Fibroblast of skin of left quadriceps (primary cell): ENCODE measurements at regions not wholly inside any gene's neighbourhood (a gene's known extent, or its start where the extent isn't known, plus 50 kb on each side); places are given as distances from the start of the nearest gene placed in this dataset.
"Not testable (repeated sequence)": the region's sequence is repeated elsewhere in the genome, so short reads cannot be mapped to it uniquely, and the experiment has no call there.

Experiments
- DNase-seq, 2 experiments: peaks; one replicate each; pipeline ENCODE4 v3.0.0-alpha.2; 2013; ENCODE audit warnings: low read depth in 2 of 2

DNA sequence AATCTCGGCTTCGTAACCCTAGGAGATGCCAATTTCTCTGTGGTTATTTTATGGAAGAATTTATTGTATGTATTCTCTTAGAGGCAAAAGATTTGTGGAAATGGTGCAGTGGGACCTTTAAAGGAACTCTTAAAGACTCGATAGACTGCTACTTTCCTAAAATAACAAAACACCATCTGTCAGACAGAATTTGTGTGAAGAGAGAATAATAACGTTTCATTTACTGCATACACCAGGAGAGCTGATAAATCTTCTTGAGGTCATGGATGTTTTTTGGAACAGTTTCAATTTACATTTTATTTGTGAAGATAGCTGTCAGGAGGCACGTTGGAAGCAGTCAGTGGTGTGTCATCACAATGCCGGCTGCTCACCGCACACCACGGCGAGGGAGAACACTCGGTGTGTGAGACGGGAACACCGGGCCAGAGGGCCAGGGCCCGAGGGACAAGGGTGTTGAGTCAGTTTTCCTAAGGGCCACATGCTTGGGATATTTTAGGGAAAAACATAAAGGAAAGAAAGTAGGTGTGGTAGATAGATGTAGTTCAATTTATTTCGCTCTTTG, 1681.0 kb upstream of the DDX18 start:
- no peak for DNase-seq

DNA sequence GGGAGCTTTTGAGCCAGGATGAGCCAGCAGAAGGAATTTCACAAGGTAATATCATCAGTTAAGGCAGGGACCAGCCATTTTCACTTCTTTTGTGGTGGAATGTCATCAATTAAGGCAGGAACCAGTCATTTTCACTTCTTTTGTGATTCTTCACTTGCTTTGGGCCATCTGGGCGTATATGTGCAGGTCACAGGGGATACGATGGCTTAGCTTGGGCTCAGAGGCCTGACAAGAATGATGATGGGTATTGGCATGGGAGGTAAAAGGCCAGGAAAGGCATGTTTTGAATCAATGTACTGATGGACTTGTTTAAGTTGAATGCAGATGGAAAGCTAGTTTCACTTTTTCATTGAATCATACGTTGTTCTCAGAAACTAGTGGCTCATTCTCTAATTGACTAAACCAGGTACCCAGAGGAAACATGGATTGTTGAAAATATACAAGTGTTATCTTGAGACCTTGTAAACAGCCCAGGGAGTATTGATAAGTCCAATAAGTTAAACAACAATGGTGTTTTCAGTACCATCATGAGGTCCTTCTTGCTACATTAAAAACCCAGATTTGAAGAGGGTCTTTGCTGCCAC, 1672.5 kb upstream of the DDX18 start:
- no peak for DNase-seq

DNA sequence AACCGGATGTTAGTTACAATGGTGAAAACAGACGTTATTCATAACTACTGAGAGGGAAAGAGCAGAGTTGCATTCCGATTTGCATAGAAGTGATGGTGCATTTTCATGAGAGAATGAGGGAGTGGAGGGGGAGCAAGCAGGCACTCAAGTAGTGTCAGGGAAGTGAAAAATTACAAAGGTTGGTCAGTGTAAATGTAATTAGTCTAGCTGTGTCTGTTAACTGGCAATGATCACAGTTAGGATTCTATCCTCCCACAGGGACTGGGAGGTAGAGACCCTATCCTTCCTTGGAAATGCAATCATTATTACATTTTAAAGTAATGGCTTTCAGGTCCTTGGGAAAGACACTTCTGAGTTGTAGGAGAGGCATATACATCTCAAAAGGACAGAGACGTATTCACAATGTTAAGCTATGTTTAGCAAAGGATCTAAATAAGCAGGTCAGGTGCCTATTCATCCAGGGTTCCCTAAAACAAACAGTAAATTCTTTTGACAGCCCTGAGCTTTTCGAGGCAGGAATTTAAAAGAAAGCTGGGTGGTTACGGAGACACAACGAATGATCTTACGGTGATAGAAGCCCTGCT, 1671.8 kb upstream of the DDX18 start:
- DNase-seq: no peak

GRCh38 chr2:116145031-116145430, 1669.5 kb upstream of the DDX18 start:
- DNase-seq: no peak

DNA sequence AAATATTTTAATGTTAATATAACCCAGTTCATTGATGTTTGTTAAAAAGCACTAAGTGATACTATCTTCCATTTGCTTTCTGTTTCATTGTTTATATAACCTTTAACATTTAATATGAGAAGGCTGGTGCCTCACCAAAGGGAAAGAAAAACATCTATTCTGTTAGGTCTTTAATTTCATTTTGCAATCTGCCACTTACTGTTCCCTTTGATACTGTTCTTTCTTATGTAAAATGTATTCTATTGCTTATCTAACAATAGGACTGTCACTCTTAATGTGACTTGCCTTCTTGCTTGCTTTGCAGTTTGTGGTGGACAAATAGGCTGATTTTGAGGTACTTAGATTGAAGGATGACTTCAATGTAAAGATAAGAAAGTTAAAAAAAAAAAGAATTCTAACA, 1666.1 kb upstream of the DDX18 start:
- DNase-seq: no peak

GRCh38 chr2:116153729-116154128, 1660.8 kb upstream of the DDX18 start:
- no peak for DNase-seq

GRCh38 chr2:116160657-116161056, 1653.8 kb upstream of the DDX18 start:
- DNase-seq: no peak

DNA sequence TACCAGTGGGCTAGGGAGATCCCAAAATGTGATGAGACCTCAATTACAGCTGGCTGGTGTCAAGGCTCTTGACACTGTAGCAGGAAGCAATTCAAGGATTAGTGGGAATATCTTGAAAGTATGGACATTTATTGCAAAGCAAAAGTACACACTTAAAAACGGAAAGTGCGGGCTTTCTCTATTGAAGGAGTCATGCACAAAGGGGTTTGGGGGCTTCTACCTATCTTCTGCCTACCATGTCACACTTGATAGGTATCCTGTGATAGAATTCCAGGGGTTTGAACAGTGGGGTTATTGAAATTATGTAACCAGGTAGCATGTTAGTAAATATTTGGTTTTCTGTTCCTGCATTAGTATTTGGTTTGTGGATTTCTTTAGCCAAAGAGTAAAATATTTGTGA, 1652.1 kb upstream of the DDX18 start:
- no peak for DNase-seq

GRCh38 chr2:116167107-116167506, 1647.4 kb upstream of the DDX18 start:
- DNase-seq: no peak

DNA sequence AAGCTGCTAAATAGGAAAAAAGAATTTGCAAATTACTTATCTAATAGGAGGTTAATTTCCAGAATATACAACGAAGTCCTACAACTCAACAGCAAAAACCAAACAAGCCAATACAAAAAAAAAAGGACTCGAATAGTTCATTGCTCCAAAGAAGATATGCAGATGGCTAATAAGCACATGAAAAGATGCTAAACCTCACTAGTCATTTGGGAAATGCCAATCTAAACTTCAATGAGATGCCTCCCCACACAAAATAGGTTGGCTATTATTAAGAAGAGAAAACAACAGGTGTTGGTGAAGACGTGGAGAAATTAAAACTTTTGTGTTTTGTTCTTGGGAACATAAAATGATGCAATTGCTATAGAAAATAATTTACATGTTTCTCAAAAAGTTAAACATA, 1634.4 kb upstream of the DDX18 start:
- DNase-seq: no peak

- not testable (repeated sequence) for DNase-seq
Measured at GRCh38 chr2:116190684-116191083, 1623.8 kb upstream of the DDX18 start.

- DNase-seq: no peak
Measured at GRCh38 chr2:116200086-116200485, 1614.4 kb upstream of the DDX18 start.

- DNase-seq: no peak
Measured at GRCh38 chr2:116211719-116212118, 1602.8 kb upstream of the DDX18 start.

DNA sequence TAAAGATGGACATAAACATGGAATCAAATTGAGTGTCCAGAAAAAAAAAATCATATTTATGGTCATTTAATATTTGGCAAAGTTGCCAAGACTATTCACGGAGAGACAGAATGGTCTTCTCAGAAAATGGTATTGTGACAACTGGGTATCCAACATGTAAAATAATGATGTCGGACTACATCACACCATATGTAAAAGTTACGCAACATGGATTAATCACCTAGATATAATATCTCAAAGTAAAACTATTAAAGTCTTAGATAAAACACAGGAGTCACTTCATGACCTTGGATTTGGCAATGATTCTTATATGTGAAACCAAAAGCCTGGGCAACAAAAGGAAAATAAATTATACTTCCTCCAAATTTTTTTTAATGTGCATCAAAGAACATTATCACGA, 1591.7 kb upstream of the DDX18 start:
- no peak for DNase-seq

DNA sequence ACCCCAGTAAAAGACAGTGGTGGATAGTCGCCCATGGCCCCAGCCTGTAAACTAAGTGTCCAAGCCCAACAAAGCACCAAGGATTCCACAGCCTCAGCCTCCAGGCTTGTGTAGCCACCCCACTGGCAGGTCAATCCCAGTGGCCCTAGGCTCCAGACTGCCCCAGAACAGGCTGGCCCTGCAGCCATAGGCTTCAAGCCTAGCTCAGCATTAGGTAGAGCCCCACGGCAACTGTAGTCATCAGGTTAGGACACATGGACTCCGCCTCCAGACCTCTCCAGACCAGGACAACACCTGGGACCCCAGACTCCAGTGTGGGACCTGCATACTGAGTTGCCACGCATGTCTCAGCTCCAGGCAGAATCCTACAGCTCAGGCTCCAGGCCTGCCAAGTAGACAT, 1590.6 kb upstream of the DDX18 start:
- DNase-seq: no peak

DNA sequence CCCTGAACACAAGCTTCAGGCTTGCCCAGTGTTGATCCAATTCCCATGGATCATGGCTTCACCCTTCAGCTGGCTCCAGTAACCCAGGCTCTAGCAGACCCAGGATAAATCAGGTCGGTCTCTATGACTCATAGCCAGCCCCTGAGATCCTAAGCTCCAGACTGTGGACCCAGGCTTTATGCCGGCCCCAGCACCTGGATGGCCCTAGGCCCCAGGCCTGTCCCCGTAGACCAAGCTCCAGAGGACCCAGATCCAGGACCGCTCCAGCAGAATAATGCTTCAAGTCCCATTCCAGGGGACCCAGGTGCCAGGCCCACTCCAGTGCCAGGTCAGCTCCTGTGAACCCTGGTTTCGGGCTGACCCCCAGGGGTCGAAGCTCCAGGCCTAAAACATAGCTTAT, 1589.9 kb upstream of the DDX18 start:
- no peak for DNase-seq

GRCh38 chr2:116238511-116238910, 1576.0 kb upstream of the DDX18 start:
- DNase-seq: no peak

- no peak for DNase-seq
Measured at GRCh38 chr2:116250376-116250775, 1564.1 kb upstream of the DDX18 start.

- no peak for DNase-seq
Measured at GRCh38 chr2:116264872-116265271, 1549.6 kb upstream of the DDX18 start.

DNA sequence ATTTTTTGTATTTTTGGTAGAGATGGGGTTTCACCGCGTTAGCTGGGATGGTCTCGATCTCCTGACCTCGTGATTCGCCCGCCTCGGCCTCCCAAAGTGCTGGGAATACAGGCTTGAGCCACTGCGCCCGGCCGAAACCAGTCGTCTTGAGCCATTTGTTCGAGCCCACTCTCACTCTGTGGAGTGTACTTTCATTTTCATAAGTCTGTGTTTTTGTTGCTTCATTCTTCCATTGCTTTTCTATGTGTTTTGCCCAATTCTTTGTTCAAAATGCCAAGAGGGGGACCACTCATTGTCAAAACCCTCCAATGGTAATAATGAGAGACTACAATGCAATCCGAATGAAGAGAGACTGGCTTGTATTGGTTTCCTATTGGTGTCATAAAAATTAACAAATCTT, 1545.5 kb upstream of the DDX18 start:
- DNase-seq: no peak

DNA sequence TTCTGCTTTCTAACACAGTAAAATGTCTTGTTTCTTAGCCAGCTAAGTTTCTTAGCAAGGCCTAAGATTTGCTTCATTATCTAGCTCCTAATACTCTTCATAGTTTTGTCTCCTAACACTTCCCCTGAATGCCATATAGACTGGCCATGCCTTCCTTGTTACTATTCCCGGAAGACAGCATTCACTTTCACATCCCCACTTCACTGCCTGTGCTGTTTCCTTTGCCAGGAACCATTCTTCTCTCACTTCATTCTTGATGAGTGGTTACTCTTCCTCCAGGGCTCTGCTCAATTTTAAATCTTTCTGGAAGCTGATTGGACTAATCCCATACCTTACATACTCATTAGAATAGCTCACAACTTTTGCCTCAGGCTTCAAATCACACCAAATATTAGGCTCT, 1510.2 kb upstream of the DDX18 start:
- DNase-seq: no peak

DNA sequence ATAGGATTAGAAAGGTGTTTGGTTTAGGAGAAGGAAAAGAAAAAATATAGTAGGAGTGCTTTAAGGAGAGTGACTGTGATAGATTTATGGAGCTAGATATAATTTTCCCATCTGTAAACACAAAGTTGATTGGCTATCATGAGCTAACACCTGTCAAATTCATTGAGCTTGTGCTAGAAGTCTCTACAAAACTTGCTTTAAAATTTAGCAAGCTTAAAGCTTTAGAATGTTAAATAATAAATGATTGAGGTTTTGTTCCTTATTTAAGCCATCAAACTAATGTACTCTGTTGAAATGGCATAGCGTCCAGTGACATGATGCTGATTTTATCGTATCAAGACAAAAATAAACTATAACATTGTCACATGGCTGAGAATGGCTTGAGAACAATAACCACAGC, 1497.4 kb upstream of the DDX18 start:
- DNase-seq: no peak

- DNase-seq: not testable (repeated sequence)
Measured at GRCh38 chr2:116318551-116318950, 1495.9 kb upstream of the DDX18 start.

DNA sequence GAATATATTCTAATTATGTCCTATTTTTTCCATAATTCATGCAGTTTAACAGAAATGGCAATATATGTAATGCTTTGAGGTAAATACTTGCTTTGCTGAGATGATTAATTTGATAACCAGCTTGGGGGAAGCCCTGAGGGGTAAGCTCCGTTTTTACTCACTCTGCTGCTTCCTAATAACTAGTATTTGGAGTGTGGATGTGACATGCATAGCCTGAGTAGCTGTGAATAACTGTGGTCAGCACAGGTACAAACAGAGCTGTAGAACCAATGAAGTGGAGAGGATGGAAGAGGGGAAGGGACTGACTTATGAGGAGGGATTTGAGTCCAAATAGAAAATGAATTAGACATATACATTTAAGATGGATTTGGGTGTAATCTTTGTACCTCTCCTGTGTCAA, 1495.5 kb upstream of the DDX18 start:
- no peak for DNase-seq
